ENCODE measurements at regions not wholly inside any gene's neighbourhood (a gene's known extent, or its start where the extent isn't known, plus 50 kb on each side); places are given as distances from the start of the nearest gene placed in this dataset.

DNA sequence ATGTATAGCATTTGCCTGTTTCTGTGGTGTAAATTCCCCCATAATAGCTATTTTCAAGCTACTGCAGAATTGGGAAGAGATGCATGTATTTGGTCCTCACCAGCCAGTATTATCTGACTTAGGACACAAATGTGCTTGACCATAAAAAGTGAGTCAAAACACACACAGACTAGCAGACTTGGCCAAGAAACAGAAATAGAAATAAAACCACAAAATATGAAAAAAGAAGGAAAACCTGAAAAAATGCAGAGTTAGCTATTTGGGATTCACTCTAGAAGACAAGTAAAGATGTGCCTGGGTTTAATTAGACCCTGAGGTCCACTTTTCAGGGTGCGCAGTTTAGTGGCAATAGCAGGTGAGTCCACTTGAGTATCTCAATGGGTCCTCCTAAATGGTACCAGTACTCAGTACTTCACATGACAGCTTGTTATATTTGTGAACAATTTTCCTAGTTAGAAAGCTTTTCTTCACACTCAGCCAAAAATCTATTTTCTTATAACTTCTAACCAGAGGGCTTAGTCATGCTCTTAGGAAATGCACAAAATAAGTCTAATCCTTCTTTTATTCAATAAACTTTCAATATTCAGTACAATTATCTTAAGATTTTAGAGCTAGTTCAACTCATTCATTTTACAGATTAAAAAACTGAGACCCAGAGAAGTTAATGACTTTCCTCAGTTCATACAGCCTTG, 108.7 kb upstream of the JADE1 start:
- TF ChIP-seq POLR2A (IDR thresholded peaks at IDR 0.05), result no peak
- no peak for TF ChIP-seq CTCF (IDR thresholded peaks at IDR 0.05)
- TF ChIP-seq POLR2AphosphoS5 (IDR thresholded peaks at IDR 0.05), result no peak
- TF ChIP-seq EP300 (IDR thresholded peaks at IDR 0.05), result no peak

Measured in upper lobe of left lung (tissue), 4 donors.